GM23338 (cell line): ENCODE measurements at regions not wholly inside any gene's neighbourhood (a gene's known extent, or its start where the extent isn't known, plus 50 kb on each side); places are given as distances from the start of the nearest gene placed in this dataset.

Experiments
- ATAC-seq: fragments of 200-7000 bp; cut with Tn5 transposase; 3 replicates; pipeline ENCODE4 v1.9.1; 2020
- DNase-seq: peaks from one replicate; pipeline ENCODE4 v3.0.0-alpha.2; 2015; ENCODE audit warnings: low spot score
- H2AFZ ChIP-seq: fragments of 200-600 bp; sonication (generic); 2 replicates; pipeline ENCODE4 v1.8.0; 2016; ENCODE audit warnings: antibody characterized with exemption, mild to moderate bottlenecking, moderate library complexity
- H3F3A ChIP-seq: fragments of 200-600 bp; sonication (generic); replicated peaks from 2 replicates; pipeline ENCODE4 v1.8.0; 2017; ENCODE audit warnings: antibody characterized with exemption, mixed run types, low read depth
- H3K27ac ChIP-seq: fragments of 200-600 bp; sonication (generic); 2 replicates; pipeline ENCODE4 v1.6.1; 2016; ENCODE audit warnings: low read depth
- H3K27me3 ChIP-seq: fragments of 200-600 bp; sonication (generic); 2 replicates; pipeline ENCODE4 v1.8.0; 2016; ENCODE audit warnings: mild to moderate bottlenecking, mixed run types, moderate library complexity; ENCODE audit not compliant: insufficient read depth
- H3K36me3 ChIP-seq: fragments of 200-600 bp; sonication (generic); 2 replicates; pipeline ENCODE4 v1.8.0; 2016; ENCODE audit warnings: mild to moderate bottlenecking; ENCODE audit not compliant: insufficient read depth
- H3K4me1 ChIP-seq: fragments of 200-600 bp; sonication (generic); 2 replicates; pipeline ENCODE4 v1.8.0; 2016; ENCODE audit warnings: mild to moderate bottlenecking, moderate library complexity; ENCODE audit not compliant: insufficient read depth
- H3K4me2 ChIP-seq: fragments of 200-600 bp; sonication (generic); 2 replicates; pipeline ENCODE4 v1.7.1; 2017; ENCODE audit warnings: mixed run types
- H3K4me3 ChIP-seq: fragments of 200-600 bp; sonication (generic); 2 replicates; pipeline ENCODE4 v1.6.1; 2016; ENCODE audit warnings: mixed run types
- H3K79me2 ChIP-seq: fragments of 200-600 bp; sonication (generic); replicated peaks from 2 replicates; pipeline ENCODE4 v1.8.0; 2017; ENCODE audit warnings: mild to moderate bottlenecking; ENCODE audit not compliant: insufficient read depth
- H3K9me2 ChIP-seq: fragments of 200-600 bp; sonication (generic); 2 replicates; pipeline ENCODE4 v1.8.0; 2017; ENCODE audit not compliant: insufficient read depth
- H4K20me1 ChIP-seq: fragments of 200-600 bp; sonication (generic); replicated peaks from 2 replicates; pipeline ENCODE4 v1.8.0; 2017; ENCODE audit warnings: mild to moderate bottlenecking; ENCODE audit not compliant: insufficient read depth
- H3K27ac Mint-ChIP-seq: 2 replicates; pipeline ENCODE4 v1.8.0; 2020; ENCODE audit warnings: inconsistent platforms, mild to moderate bottlenecking, moderate library complexity, mixed read lengths
- H3K27me3 Mint-ChIP-seq: 3 replicates; pipeline ENCODE4 v1.8.0; 2022; ENCODE audit warnings: low read depth, mild to moderate bottlenecking, moderate library complexity, mixed read lengths, inconsistent platforms; ENCODE audit not compliant: insufficient read depth, poor library complexity
- H3K36me3 Mint-ChIP-seq: 3 replicates; pipeline ENCODE4 v1.8.0; 2021; ENCODE audit warnings: low read depth, mild to moderate bottlenecking, inconsistent platforms, moderate library complexity, mixed read lengths
- H3K4me1 Mint-ChIP-seq: 3 replicates; pipeline ENCODE4 v1.8.0; 2020; ENCODE audit warnings: mild to moderate bottlenecking, inconsistent platforms, mixed read lengths
- H3K4me3 Mint-ChIP-seq: 3 replicates; pipeline ENCODE4 v1.8.0; 2021; ENCODE audit warnings: moderate library complexity, mild to moderate bottlenecking, inconsistent platforms, mixed read lengths
- H3K9me3 Mint-ChIP-seq: 3 replicates; pipeline ENCODE4 v1.8.0; 2020; ENCODE audit warnings: moderate library complexity, mild to moderate bottlenecking, inconsistent platforms, mixed read lengths
- CREB1 ChIP-seq: fragments of 250-450 bp; sonication (Bioruptor Pico); IDR thresholded peaks from 2 replicates; pipeline ENCODE4 v1.5.0; 2020; ENCODE audit warnings: low read depth, mild to moderate bottlenecking, moderate library complexity
- EZH2 ChIP-seq: fragments of 200-600 bp; sonication (generic); IDR thresholded peaks from one replicate; pipeline ENCODE4 v1.8.0; 2017; ENCODE audit warnings: antibody characterized with exemption, mild to moderate bottlenecking, low read depth; ENCODE audit not compliant: unreplicated experiment
- EZH2phosphoT487 ChIP-seq: fragments of 200-600 bp; sonication (generic); IDR thresholded peaks from one replicate; pipeline ENCODE4 v1.8.1; 2018; ENCODE audit warnings: antibody characterized with exemption; ENCODE audit not compliant: unreplicated experiment
- JUNB ChIP-seq: IDR thresholded peaks from one replicate; pipeline ENCODE4 v1.6.1; 2016; ENCODE audit warnings: antibody characterized with exemption; ENCODE audit not compliant: unreplicated experiment
- NANOG ChIP-seq: IDR thresholded peaks from 2 replicates; pipeline ENCODE4 v1.6.1; 2016; ENCODE audit warnings: antibody characterized with exemption, borderline replicate concordance
- POLR2AphosphoS5 ChIP-seq: IDR thresholded peaks from 2 replicates; pipeline ENCODE4 v1.6.1; 2016; ENCODE audit warnings: antibody characterized with exemption, low read depth
- STAT1 ChIP-seq: IDR thresholded peaks from one replicate; pipeline ENCODE4 v1.6.1; 2016; ENCODE audit warnings: antibody characterized with exemption; ENCODE audit not compliant: unreplicated experiment
- ZNF114 ChIP-seq: fragments of 250-450 bp; sonication (Bioruptor Pico); IDR thresholded peaks from 2 replicates; pipeline ENCODE4 v1.5.0; 2020; ENCODE audit warnings: mild to moderate bottlenecking, moderate library complexity
- ZNF331 ChIP-seq: fragments of 250-450 bp; sonication (Bioruptor Pico); IDR thresholded peaks from 2 replicates; pipeline ENCODE4 v1.5.0; 2020; ENCODE audit warnings: low read depth, mild to moderate bottlenecking, moderate library complexity
- TF ChIP-seq, protein P1 (sequence below): fragments of 250-450 bp; sonication (Bioruptor Pico); IDR thresholded peaks from 2 replicates; pipeline ENCODE4 v1.5.0; 2020; ENCODE audit warnings: mild to moderate bottlenecking, moderate library complexity
- TF ChIP-seq, protein P2 (sequence below): IDR thresholded peaks from 2 replicates; pipeline ENCODE4 v1.6.1; 2016; ENCODE audit warnings: antibody characterized with exemption
- TF ChIP-seq, protein P3 (sequence below), 2 experiments: fragments of 200-600 bp in 1 of 2; sonication (generic) in 1 of 2; conservative IDR thresholded peaks; 2 replicates each; pipeline versions ENCODE4 v1.5.1 to v1.6.1; 2016 to 2017; ENCODE audit warnings: antibody characterized with exemption in 2 of 2, low read depth in 2 of 2, mild to moderate bottlenecking in 2 of 2, moderate library complexity in 1 of 2
- TF ChIP-seq, protein P4 (sequence below): IDR thresholded peaks from one replicate; pipeline ENCODE4 v1.6.1; 2018; ENCODE audit warnings: antibody characterized with exemption; ENCODE audit not compliant: unreplicated experiment

DNA sequence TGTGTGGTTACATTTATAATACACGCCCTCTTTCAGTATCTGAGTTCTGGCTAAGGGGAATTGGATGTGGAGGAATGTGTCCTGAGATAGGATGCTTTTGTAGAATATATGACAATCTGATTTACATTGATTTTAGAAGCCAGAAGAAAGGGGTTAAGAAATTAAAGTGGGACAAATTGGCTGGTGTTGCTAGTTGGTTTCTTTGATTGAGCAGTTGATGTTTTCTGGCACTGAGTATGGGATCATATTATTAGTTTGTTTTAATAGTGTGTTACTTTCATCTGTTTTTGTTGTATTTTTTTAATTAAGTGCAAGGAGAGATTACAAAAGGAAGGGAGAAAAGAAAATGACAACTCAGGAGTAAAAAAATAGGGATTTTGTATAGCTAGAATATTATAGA, 1634.7 kb upstream of the B3GALT2 start:
- H3K36me3 ChIP-seq: no peaks in the 10 kb centered on the region
- no peaks in the 10 kb centered on the region for H3K4me1 Mint-ChIP-seq
- H3K27me3 ChIP-seq: no peaks in the 10 kb centered on the region
- no peak overlapping the region for H3K27ac Mint-ChIP-seq
- no peak overlapping the region for H3K27ac ChIP-seq
- H3K36me3 Mint-ChIP-seq: no peaks in the 10 kb centered on the region
- ATAC-seq (no peak), DNase-seq (no peak)
- no peak overlapping the region for H2AFZ ChIP-seq
- no peak for TF ChIP-seq JUNB
- TF ChIP-seq NANOG: no peak
- TF ChIP-seq, protein P1, sequence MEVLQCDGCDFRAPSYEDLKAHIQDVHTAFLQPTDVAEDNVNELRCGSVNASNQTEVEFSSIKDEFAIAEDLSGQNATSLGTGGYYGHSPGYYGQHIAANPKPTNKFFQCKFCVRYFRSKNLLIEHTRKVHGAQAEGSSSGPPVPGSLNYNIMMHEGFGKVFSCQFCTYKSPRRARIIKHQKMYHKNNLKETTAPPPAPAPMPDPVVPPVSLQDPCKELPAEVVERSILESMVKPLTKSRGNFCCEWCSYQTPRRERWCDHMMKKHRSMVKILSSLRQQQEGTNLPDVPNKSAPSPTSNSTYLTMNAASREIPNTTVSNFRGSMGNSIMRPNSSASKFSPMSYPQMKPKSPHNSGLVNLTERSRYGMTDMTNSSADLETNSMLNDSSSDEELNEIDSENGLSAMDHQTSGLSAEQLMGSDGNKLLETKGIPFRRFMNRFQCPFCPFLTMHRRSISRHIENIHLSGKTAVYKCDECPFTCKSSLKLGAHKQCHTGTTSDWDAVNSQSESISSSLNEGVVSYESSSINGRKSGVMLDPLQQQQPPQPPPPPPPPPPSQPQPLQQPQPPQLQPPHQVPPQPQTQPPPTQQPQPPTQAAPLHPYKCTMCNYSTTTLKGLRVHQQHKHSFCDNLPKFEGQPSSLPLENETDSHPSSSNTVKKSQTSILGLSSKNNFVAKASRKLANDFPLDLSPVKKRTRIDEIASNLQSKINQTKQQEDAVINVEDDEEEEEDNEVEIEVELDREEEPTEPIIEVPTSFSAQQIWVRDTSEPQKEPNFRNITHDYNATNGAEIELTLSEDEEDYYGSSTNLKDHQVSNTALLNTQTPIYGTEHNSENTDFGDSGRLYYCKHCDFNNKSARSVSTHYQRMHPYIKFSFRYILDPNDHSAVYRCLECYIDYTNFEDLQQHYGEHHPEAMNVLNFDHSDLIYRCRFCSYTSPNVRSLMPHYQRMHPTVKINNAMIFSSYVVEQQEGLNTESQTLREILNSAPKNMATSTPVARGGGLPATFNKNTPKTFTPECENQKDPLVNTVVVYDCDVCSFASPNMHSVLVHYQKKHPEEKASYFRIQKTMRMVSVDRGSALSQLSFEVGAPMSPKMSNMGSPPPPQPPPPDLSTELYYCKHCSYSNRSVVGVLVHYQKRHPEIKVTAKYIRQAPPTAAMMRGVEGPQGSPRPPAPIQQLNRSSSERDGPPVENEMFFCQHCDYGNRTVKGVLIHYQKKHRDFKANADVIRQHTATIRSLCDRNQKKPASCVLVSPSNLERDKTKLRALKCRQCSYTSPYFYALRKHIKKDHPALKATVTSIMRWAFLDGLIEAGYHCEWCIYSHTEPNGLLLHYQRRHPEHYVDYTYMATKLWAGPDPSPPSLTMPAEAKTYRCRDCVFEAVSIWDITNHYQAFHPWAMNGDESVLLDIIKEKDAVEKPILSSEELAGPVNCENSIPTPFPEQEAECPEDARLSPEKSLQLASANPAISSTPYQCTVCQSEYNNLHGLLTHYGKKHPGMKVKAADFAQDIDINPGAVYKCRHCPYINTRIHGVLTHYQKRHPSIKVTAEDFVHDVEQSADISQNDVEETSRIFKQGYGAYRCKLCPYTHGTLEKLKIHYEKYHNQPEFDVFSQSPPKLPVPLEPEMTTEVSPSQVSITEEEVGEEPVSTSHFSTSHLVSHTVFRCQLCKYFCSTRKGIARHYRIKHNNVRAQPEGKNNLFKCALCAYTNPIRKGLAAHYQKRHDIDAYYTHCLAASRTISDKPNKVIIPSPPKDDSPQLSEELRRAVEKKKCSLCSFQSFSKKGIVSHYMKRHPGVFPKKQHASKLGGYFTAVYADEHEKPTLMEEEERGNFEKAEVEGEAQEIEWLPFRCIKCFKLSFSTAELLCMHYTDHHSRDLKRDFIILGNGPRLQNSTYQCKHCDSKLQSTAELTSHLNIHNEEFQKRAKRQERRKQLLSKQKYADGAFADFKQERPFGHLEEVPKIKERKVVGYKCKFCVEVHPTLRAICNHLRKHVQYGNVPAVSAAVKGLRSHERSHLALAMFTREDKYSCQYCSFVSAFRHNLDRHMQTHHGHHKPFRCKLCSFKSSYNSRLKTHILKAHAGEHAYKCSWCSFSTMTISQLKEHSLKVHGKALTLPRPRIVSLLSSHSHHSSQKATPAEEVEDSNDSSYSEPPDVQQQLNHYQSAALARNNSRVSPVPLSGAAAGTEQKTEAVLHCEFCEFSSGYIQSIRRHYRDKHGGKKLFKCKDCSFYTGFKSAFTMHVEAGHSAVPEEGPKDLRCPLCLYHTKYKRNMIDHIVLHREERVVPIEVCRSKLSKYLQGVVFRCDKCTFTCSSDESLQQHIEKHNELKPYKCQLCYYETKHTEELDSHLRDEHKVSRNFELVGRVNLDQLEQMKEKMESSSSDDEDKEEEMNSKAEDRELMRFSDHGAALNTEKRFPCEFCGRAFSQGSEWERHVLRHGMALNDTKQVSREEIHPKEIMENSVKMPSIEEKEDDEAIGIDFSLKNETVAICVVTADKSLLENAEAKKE (CRISPR knock-in tag): no peak
- no peak for TF ChIP-seq EZH2phosphoT487
- no peak for TF ChIP-seq ZNF331 (CRISPR knock-in tag)
- TF ChIP-seq, protein P2, sequence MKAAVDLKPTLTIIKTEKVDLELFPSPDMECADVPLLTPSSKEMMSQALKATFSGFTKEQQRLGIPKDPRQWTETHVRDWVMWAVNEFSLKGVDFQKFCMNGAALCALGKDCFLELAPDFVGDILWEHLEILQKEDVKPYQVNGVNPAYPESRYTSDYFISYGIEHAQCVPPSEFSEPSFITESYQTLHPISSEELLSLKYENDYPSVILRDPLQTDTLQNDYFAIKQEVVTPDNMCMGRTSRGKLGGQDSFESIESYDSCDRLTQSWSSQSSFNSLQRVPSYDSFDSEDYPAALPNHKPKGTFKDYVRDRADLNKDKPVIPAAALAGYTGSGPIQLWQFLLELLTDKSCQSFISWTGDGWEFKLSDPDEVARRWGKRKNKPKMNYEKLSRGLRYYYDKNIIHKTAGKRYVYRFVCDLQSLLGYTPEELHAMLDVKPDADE: no peak
- TF ChIP-seq ZNF114: no peak
- no peak for TF ChIP-seq POLR2AphosphoS5
- no peak for TF ChIP-seq STAT1
- TF ChIP-seq, protein P3, sequence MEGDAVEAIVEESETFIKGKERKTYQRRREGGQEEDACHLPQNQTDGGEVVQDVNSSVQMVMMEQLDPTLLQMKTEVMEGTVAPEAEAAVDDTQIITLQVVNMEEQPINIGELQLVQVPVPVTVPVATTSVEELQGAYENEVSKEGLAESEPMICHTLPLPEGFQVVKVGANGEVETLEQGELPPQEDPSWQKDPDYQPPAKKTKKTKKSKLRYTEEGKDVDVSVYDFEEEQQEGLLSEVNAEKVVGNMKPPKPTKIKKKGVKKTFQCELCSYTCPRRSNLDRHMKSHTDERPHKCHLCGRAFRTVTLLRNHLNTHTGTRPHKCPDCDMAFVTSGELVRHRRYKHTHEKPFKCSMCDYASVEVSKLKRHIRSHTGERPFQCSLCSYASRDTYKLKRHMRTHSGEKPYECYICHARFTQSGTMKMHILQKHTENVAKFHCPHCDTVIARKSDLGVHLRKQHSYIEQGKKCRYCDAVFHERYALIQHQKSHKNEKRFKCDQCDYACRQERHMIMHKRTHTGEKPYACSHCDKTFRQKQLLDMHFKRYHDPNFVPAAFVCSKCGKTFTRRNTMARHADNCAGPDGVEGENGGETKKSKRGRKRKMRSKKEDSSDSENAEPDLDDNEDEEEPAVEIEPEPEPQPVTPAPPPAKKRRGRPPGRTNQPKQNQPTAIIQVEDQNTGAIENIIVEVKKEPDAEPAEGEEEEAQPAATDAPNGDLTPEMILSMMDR (conservative IDR thresholded peaks at IDR 0.05; ENCODE audit: low read depth in 2 of 2): no peak
- TF ChIP-seq EZH2: no peak
- no peak for TF ChIP-seq CREB1 (CRISPR knock-in tag)
- TF ChIP-seq, protein P4, sequence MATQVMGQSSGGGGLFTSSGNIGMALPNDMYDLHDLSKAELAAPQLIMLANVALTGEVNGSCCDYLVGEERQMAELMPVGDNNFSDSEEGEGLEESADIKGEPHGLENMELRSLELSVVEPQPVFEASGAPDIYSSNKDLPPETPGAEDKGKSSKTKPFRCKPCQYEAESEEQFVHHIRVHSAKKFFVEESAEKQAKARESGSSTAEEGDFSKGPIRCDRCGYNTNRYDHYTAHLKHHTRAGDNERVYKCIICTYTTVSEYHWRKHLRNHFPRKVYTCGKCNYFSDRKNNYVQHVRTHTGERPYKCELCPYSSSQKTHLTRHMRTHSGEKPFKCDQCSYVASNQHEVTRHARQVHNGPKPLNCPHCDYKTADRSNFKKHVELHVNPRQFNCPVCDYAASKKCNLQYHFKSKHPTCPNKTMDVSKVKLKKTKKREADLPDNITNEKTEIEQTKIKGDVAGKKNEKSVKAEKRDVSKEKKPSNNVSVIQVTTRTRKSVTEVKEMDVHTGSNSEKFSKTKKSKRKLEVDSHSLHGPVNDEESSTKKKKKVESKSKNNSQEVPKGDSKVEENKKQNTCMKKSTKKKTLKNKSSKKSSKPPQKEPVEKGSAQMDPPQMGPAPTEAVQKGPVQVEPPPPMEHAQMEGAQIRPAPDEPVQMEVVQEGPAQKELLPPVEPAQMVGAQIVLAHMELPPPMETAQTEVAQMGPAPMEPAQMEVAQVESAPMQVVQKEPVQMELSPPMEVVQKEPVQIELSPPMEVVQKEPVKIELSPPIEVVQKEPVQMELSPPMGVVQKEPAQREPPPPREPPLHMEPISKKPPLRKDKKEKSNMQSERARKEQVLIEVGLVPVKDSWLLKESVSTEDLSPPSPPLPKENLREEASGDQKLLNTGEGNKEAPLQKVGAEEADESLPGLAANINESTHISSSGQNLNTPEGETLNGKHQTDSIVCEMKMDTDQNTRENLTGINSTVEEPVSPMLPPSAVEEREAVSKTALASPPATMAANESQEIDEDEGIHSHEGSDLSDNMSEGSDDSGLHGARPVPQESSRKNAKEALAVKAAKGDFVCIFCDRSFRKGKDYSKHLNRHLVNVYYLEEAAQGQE: no peak
- no peaks in the 10 kb centered on the region for H3K9me3 Mint-ChIP-seq
- H4K20me1 ChIP-seq: no peaks in the 10 kb centered on the region
- no peaks in the 10 kb centered on the region for H3K4me1 ChIP-seq
- H3F3A ChIP-seq: no peaks in the 10 kb centered on the region
- H3K9me2 ChIP-seq: no peaks in the 10 kb centered on the region
- no peak overlapping the region for H3K4me3 Mint-ChIP-seq
- H3K4me3 ChIP-seq: no peak overlapping the region
- no peaks in the 10 kb centered on the region for H3K27me3 Mint-ChIP-seq
- no peaks in the 10 kb centered on the region for H3K79me2 ChIP-seq
- no peak overlapping the region for H3K4me2 ChIP-seq
